ENCODE measurements at regions not wholly inside any gene's neighbourhood (a gene's known extent, or its start where the extent isn't known, plus 50 kb on each side); places are given as distances from the start of the nearest gene placed in this dataset.
"Not testable (repeated sequence)": the region's sequence is repeated elsewhere in the genome, so short reads cannot be mapped to it uniquely, and the experiment has no call there.

DNA sequence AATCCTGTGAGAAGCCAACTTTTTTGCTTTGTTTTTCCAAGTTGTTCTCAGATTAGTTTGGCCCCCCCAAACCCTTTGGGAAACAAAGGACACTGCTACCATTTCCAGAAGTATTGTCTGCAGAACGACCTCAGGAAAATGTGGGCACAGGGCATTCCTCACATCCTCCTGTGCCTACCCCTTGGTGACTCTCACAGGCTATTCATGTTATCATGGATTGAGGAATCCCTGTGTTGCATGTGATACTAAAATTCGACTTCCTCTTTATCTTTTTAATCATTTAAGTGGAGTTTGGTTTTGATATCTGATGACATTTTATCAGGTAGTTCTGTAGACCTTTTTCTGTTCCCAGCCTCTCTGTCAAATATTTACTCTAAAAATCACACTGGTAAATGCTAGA is 184.5 kb downstream of the FASLG start:
- Histone ChIP-seq H3K4me3 (ENCODE audit: low read depth, low read length) (no peak overlapping the region), H3K27me3 (ENCODE audit: control insufficient read depth, insufficient read depth, low read length) (no peaks in the 10 kb centered on the region), H3K36me3 (ENCODE audit: control insufficient read depth, insufficient read depth, low read length) (no peaks in the 10 kb centered on the region)
- DNase-seq (ENCODE audit: low read depth): no peak
- TF ChIP-seq, protein P1, sequence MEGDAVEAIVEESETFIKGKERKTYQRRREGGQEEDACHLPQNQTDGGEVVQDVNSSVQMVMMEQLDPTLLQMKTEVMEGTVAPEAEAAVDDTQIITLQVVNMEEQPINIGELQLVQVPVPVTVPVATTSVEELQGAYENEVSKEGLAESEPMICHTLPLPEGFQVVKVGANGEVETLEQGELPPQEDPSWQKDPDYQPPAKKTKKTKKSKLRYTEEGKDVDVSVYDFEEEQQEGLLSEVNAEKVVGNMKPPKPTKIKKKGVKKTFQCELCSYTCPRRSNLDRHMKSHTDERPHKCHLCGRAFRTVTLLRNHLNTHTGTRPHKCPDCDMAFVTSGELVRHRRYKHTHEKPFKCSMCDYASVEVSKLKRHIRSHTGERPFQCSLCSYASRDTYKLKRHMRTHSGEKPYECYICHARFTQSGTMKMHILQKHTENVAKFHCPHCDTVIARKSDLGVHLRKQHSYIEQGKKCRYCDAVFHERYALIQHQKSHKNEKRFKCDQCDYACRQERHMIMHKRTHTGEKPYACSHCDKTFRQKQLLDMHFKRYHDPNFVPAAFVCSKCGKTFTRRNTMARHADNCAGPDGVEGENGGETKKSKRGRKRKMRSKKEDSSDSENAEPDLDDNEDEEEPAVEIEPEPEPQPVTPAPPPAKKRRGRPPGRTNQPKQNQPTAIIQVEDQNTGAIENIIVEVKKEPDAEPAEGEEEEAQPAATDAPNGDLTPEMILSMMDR (IDR thresholded peaks at IDR 0.05; ENCODE audit: insufficient read depth, low read length, severe bottlenecking): no peak
- FAIRE-seq: no peak

DNA sequence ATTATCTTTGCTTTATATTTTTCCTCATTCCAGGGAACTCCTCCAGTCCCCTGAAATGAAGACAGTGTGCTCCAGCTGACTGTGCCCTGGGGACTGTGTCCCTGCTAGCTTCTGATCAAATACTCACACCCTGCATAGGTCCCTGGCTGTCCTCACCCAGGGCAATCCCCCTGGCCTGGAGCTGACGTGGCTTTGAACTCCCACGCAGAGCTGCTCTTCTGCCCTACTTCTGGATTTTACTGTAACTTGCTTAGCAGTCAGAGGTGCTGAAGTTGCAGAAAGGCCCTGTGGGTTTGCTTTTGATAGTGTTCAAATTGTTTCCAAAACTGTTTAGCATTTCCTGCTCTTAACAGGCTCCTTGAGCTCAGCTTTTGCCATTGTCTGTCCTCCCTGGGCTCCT is 186.5 kb downstream of the FASLG start:
- no peak for FAIRE-seq
- TF ChIP-seq, protein P1 (IDR thresholded peaks at IDR 0.05; ENCODE audit: insufficient read depth, low read length, severe bottlenecking): no peak
- no peaks in the 10 kb centered on the region for H3K36me3 ChIP-seq (ENCODE audit: control insufficient read depth, insufficient read depth, low read length)
- no peaks in the 10 kb centered on the region for H3K27me3 ChIP-seq (ENCODE audit: control insufficient read depth, insufficient read depth, low read length)
- H3K4me3 ChIP-seq (ENCODE audit: low read depth, low read length): no peak overlapping the region
- DNase-seq (ENCODE audit: low read depth): no peak

DNA sequence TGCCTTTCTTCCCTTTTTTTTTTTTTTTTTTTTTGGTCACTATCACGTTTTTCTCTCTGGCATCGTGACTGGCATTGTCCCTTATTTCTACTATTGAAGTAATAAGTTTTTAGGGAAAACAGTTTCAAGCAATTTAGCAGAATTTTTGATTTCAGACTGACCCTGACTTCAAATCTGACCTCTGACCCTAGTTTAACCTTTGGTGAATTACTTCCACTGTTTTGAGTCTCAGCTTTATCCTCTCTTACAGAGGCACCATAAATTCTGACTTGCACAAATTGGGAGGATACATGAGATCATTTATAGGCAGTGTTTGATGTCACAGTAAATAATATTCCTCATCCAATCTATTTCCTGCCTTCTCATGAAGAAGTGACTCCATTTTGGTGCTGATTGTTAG is 187.0 kb downstream of the FASLG start:
- FAIRE-seq: no peak
- H3K36me3 ChIP-seq (ENCODE audit: control insufficient read depth, insufficient read depth, low read length): no peaks in the 10 kb centered on the region
- TF ChIP-seq, protein P1 (IDR thresholded peaks at IDR 0.05; ENCODE audit: insufficient read depth, low read length, severe bottlenecking): no peak
- no peak overlapping the region for H3K4me3 ChIP-seq (ENCODE audit: low read depth, low read length)
- DNase-seq (ENCODE audit: low read depth): no peak
- no peaks in the 10 kb centered on the region for H3K27me3 ChIP-seq (ENCODE audit: control insufficient read depth, insufficient read depth, low read length)

DNA sequence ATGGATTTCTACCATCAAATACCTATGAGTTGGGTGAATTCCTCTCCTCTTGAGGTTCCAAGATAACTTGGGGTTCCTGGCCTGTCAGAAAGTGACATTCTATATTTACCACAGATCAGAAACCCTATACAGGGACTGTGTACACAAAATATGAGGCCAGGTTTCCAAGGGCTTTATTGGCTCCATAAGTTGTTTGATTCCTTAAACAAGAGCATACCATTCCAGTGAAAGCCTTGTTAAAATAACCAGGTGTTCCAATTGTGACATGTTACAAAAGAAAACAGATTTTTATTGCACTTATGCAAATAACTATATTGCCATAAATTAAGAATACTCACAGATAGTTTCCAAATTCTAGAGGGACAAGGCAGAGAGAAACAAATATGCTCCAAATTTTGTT is 188.9 kb downstream of the FASLG start:
- FAIRE-seq; H3K27me3 ChIP-seq (ENCODE audit: control insufficient read depth, insufficient read depth, low read length); DNase-seq (ENCODE audit: low read depth); H3K36me3 ChIP-seq (ENCODE audit: control insufficient read depth, insufficient read depth, low read length); H3K4me3 ChIP-seq (ENCODE audit: low read depth, low read length): not testable (repeated sequence)

DNA sequence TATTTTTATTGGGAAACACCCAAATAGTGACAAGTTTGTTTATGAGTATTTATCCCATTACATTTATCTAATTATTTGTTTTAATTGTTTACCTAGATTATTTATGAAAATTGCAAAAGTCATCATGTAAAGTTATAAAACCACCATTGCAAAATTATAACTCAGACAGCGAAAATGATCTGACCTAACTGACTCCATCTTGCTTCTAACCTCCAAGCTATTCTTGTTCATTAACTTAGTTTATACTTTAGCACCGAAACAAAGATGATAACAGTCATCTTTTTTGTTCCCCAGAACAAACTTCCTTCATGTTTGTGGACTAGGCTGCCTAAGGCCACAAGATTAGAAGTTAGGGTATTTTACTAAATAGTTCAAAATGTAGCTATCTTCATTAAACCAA is 190.8 kb downstream of the FASLG start:
- no peak for FAIRE-seq

DNA sequence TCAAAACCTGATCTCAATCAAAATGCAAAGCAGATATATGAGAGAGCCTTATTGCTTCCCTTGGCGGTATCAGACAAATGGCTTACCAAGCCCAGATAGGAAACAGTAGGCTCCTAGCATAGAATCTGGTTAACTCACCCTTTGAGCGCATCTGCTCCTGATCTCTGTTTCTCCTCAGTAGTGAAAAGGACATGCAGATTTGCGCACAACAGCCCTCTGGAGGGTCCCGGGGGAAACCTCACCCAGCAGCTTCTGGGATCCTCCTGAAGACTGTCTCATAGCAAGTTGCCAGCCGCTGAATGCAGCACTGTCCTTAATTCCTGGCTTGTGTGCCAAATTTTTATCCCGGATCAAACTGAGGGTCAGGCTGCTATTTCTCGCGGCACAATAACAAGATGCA is 192.2 kb downstream of the FASLG start:
- FAIRE-seq (no peak), DNase-seq (ENCODE audit: low read depth) (no peak)
- H3K36me3 ChIP-seq (ENCODE audit: control insufficient read depth, insufficient read depth, low read length): no peaks in the 10 kb centered on the region
- TF ChIP-seq, protein P1 (IDR thresholded peaks at IDR 0.05; ENCODE audit: insufficient read depth, low read length, severe bottlenecking): no peak
- no peak overlapping the region for H3K4me3 ChIP-seq (ENCODE audit: low read depth, low read length)
- H3K27me3 ChIP-seq (ENCODE audit: control insufficient read depth, insufficient read depth, low read length): no peaks in the 10 kb centered on the region

More for the DNA sequence above, 190.8 kb downstream of the FASLG start:
- TF ChIP-seq, protein P1 (IDR thresholded peaks at IDR 0.05; ENCODE audit: insufficient read depth, low read length, severe bottlenecking): no peak
- Histone ChIP-seq H3K27me3 (ENCODE audit: control insufficient read depth, insufficient read depth, low read length) (no peaks in the 10 kb centered on the region), H3K36me3 (ENCODE audit: control insufficient read depth, insufficient read depth, low read length) (no peaks in the 10 kb centered on the region), H3K4me3 (ENCODE audit: low read depth, low read length) (no peak overlapping the region)
- no peak for DNase-seq (ENCODE audit: low read depth)

All from bronchial epithelial cell (primary cell).